Coronary artery (tissue), 2 donors: ENCODE measurements at regions not wholly inside any gene's neighbourhood (a gene's known extent, or its start where the extent isn't known, plus 50 kb on each side); places are given as distances from the start of the nearest gene placed in this dataset.

Experiments
- DNase-seq: peaks from one replicate; pipeline ENCODE4 v3.0.0-alpha.2; 2017; ENCODE audit warnings: low spot score
- H3K27ac ChIP-seq, 2 donors: fragments of 200-600 bp; sonication (generic); one replicate each; pipeline ENCODE4 v1.5.1; 2016 to 2019
- H3K4me3 ChIP-seq: fragments of 200-600 bp; sonication (generic); 2 replicates; pipeline ENCODE4 v1.5.1; 2016; ENCODE audit warnings: mild to moderate bottlenecking, moderate library complexity
- CTCF ChIP-seq: fragments of 200-600 bp; sonication (generic); IDR thresholded peaks from one replicate; pipeline ENCODE4 v1.5.1; 2019; ENCODE audit warnings: antibody characterized with exemption

DNA sequence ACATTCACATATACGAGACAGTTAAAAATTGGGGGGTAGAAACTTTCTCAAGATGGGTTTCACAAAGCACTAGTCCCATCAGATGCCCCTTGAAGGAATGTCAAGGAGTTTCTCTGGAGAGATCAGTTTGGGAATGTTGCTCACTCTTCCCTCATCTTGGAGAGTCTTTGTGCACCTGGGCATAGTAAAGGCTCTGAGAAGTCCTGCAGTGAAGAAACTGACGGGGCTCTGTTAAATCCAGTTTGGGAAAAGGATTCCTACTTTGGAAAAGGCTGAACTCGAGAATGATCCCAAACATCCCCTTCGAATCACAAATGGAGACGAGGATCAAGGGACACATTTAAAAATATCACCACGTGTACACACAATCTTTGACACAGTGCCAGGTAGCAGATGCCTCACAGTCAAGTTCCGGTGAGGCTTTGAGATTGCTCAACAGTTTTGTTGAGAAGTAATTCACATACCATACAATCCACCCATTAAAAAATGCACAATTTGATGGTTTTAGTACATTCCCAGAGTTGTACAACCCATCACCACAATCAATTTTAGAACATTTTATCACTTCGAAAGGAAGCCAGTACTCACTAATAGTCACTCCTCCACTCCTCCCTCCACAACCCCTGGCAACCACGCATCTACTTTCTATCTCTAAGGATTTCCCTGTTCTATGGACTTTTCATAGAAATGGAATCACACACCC, 203.4 kb upstream of the FOXF1 start:
- DNase-seq: no peak
- TF ChIP-seq CTCF: no peak
- Histone ChIP-seq H3K27ac (no peak overlapping the region), H3K4me3 (no peak overlapping the region)

DNA sequence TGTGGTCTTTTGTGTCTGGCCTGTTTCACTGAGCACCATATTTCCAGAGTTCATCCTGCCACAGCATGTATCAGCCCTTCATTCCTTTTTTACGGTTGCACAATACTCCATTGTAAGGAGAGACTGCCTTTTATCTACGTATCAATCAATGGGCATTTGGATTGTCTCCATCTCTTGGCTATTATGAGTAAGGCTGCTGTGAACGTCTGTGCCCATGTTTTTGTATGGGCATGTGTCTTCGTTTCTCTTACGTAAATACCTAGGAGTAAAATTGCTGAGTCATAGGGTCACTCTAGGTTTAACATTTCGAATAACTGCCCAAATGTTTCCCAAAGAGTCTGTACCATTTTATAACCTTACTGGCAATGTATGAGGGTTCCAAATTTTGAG, 202.8 kb upstream of the FOXF1 start:
- DNase-seq: no peak
- no peak for TF ChIP-seq CTCF
- no peak overlapping the region for H3K4me3 ChIP-seq
- H3K27ac ChIP-seq: no peak overlapping the region

DNA sequence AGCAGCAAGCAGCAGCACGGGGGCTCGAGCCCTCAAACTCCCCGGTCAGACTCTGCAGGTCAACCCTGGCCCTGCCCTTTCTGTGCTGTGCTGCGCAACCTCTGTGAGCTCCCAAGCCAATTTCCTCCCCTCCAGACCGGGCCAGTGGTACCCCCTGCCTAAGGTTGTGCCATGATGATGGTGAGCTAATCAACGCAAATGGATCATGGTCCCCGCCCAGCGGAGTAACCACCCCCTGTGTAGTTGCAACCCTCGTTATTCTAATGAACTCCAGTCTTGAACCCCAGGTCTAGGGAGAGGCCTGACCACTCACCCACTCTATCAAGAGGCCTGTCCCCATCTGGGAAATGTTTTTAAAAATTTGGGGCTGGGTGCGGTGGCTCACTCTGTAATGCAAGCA, 201.8 kb upstream of the FOXF1 start:
- no peak for TF ChIP-seq CTCF
- DNase-seq: no peak
- no peak overlapping the region for H3K4me3 ChIP-seq
- H3K27ac ChIP-seq: no peak overlapping the region

DNA sequence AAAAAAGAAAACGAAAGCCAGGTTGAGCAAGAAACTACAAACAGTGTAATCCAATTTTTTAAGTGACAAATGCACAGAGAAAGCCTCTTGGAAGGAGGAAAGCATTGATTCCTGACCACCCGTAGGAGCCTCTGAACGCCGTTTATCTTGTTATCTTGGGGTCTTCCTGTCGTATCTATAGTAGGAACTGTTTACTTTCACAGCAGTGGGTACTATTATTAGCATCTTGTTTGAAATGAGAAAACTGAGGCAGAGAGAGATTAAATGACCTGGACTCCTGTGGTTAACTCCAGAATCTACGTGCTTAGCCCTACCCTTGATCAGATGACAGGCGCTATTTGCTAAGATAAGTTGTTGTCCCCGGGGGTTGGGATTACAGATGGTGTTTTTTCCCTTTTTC, 196.7 kb upstream of the FOXF1 start:
- no peak for DNase-seq
- H3K27ac ChIP-seq: no peak overlapping the region
- no peak overlapping the region for H3K4me3 ChIP-seq
- no peak for TF ChIP-seq CTCF

DNA sequence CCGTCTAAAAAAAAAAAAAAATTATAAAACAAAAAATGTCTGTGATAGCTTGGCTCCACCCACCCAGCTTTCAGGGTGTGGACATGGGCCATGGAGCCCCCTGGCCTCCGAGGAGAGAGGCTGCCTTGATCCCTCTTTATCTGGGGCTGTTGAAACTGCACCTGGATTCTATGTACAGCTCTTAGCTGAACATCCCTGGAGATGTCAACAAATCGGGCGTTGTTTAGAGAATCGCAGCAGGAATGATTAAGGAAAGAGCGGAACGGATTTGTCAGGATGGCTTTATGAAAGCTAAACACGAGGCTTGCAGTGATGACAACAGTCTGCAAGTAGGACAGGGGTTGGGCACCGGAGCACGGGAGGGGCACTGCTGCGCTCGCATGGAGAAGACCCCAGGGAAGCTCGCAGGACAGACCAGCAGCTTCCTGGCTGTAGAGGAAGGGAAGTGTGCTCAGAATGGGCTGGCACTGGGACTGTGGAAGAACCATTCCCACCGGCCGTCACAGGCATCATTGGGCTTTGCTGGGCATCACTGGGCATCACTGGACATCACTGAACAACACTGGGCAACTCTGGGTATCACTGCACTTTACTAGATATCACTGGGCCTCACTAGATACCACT, 195.8 kb upstream of the FOXF1 start:
- Histone ChIP-seq H3K4me3 (no peak overlapping the region), H3K27ac (no peak overlapping the region)
- no peak for DNase-seq
- TF ChIP-seq CTCF: no peak

GRCh38 chr16:86316967-86317812, 193.1 kb upstream of the FOXF1 start:
- no peak overlapping the region for H3K27ac ChIP-seq
- TF ChIP-seq CTCF: no peak
- no peak for DNase-seq
- H3K4me3 ChIP-seq: no peak overlapping the region
